Keratinocyte (primary cell): ENCODE measurements at regions not wholly inside any gene's neighbourhood (a gene's known extent, or its start where the extent isn't known, plus 50 kb on each side); places are given as distances from the start of the nearest gene placed in this dataset.

ENCODE experiments used
- DNase-seq: peaks from one replicate; pipeline ENCODE4 v3.0.0-alpha.2; 2011; ENCODE audit warnings: low read depth, missing footprints, low spot score
- FAIRE-seq: peaks from 2 replicates; lab custom pipeline; 2011; peaks lifted over from hg19 to GRCh38; lab: Jason Lieb, UNC
- H2AFZ ChIP-seq: 2 replicates; pipeline ENCODE4 v1.6.0; 2012; ENCODE audit warnings: low read length, control low read depth, inconsistent platforms; ENCODE audit not compliant: control insufficient read depth
- H3K27ac ChIP-seq: 2 replicates; pipeline ENCODE4 v1.5.1; 2011; ENCODE audit warnings: low read length; ENCODE audit not compliant: control insufficient read depth, insufficient read depth
- H3K27me3 ChIP-seq: 3 replicates; pipeline ENCODE4 v1.6.0; 2011; ENCODE audit warnings: low read length; ENCODE audit not compliant: control insufficient read depth, insufficient read depth; ENCODE audit errors: extremely low read depth
- H3K36me3 ChIP-seq, 2 experiments: 2 replicates in 1 of 2; 3 replicates in 1 of 2; pipeline ENCODE4 v1.5.1; 2011; ENCODE audit warnings: low read length in 2 of 2, mild to moderate bottlenecking in 1 of 2; ENCODE audit not compliant: control insufficient read depth in 2 of 2, insufficient read depth in 2 of 2; ENCODE audit errors: extremely low read depth in 1 of 2
- H3K4me1 ChIP-seq: 3 replicates; pipeline ENCODE4 v1.5.1; 2011; ENCODE audit warnings: low read length; ENCODE audit not compliant: control insufficient read depth, insufficient read depth; ENCODE audit errors: extremely low read depth
- H3K4me2 ChIP-seq: 3 replicates; pipeline ENCODE4 v1.6.0; 2011; ENCODE audit warnings: low read depth, low read length; ENCODE audit not compliant: control insufficient read depth, insufficient read depth; ENCODE audit errors: extremely low read depth
- H3K4me3 ChIP-seq, 3 experiments: fragments of 200-600 bp in 1 of 3; sonication (generic) in 1 of 3; 2 replicates in 2 of 3; 3 replicates in 1 of 3; pipeline ENCODE4 v1.5.1; 2011 to 2016; ENCODE audit warnings: low read length in 3 of 3, mild to moderate bottlenecking in 3 of 3, control low read depth in 2 of 3, inconsistent platforms in 1 of 3, low read depth in 1 of 3, mixed read lengths in 1 of 3, mixed run types in 1 of 3, moderate library complexity in 1 of 3; ENCODE audit not compliant: control insufficient read depth in 2 of 3, insufficient read depth in 2 of 3; ENCODE audit errors: extremely low read depth in 1 of 3
- H3K79me2 ChIP-seq: 2 replicates; pipeline ENCODE4 v1.6.0; 2012; ENCODE audit warnings: low read length; ENCODE audit not compliant: control insufficient read depth, insufficient read depth
- H3K9ac ChIP-seq: 3 replicates; pipeline ENCODE4 v1.6.0; 2011; ENCODE audit warnings: low read length; ENCODE audit not compliant: control insufficient read depth, insufficient read depth; ENCODE audit errors: extremely low read depth
- H3K9me1 ChIP-seq: 3 replicates; pipeline ENCODE4 v1.6.0; 2011; ENCODE audit warnings: low read length; ENCODE audit not compliant: control insufficient read depth, insufficient read depth; ENCODE audit errors: extremely low read depth
- H3K9me3 ChIP-seq: 2 replicates; pipeline ENCODE4 v1.5.1; 2012; ENCODE audit warnings: low read depth, low read length; ENCODE audit not compliant: control insufficient read depth
- H4K20me1 ChIP-seq: 3 replicates; pipeline ENCODE4 v1.6.0; 2011; ENCODE audit warnings: low read length; ENCODE audit not compliant: control insufficient read depth, insufficient read depth; ENCODE audit errors: extremely low read depth
- EZH2 ChIP-seq: IDR thresholded peaks from one replicate; pipeline ENCODE4 v1.6.1; 2012; ENCODE audit warnings: inconsistent platforms, mild to moderate bottlenecking, low read length, moderate library complexity
- dilution Hi-C: fragments of 300-500 bp; cut with MboI; formaldehyde crosslinking; loops from one replicate; pipeline ENCODE4 v1.7.0; 2020; ENCODE audit warnings: low sequenced_read_pairs; ENCODE audit not compliant: extremely low pct_ligation_motif_present
- TF ChIP-seq, protein P1 (sequence below), 3 experiments: IDR thresholded peaks in 1 of 3; conservative IDR thresholded peaks in 1 of 3; optimal IDR thresholded peaks in 1 of 3; 2 replicates in 2 of 3; 3 replicates in 1 of 3; pipeline versions ENCODE3 to v1.5.1; 2011; ENCODE audit warnings: low read length in 3 of 3, mild to moderate bottlenecking in 3 of 3, moderate library complexity in 2 of 3, control low read depth in 1 of 3, inconsistent platforms in 1 of 3; ENCODE audit not compliant: insufficient read depth in 2 of 3; ENCODE audit errors: extremely low read depth in 1 of 3

DNA sequence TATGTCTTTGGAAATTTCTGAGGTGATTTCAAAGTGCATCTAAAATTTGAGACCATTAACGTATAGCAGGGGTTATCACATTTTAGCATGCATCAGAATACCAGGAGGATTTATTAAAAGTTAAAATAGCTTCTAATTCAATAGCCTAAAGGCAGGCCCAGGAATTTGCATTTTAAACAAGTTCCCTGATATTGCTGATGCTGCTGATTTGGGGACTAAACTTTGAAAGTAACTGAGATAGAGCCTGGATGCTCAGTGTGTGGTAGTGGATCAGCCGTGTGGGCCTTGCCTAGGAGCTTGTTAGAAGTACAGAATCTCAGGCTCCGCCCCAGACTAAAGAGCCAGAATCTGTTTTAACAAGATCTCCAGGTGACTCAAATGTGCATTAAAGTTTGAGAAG lies 375.0 kb upstream of the FBXO33 start:
- H3K4me1 ChIP-seq, result no peaks in the 10 kb centered on the region
- DNase-seq (no peak), FAIRE-seq (no peak)
- no peaks in the 10 kb centered on the region for H3K9me3 ChIP-seq
- no peaks in the 10 kb centered on the region for H3K27me3 ChIP-seq
- TF ChIP-seq EZH2, result no peak
- TF ChIP-seq, protein P1, sequence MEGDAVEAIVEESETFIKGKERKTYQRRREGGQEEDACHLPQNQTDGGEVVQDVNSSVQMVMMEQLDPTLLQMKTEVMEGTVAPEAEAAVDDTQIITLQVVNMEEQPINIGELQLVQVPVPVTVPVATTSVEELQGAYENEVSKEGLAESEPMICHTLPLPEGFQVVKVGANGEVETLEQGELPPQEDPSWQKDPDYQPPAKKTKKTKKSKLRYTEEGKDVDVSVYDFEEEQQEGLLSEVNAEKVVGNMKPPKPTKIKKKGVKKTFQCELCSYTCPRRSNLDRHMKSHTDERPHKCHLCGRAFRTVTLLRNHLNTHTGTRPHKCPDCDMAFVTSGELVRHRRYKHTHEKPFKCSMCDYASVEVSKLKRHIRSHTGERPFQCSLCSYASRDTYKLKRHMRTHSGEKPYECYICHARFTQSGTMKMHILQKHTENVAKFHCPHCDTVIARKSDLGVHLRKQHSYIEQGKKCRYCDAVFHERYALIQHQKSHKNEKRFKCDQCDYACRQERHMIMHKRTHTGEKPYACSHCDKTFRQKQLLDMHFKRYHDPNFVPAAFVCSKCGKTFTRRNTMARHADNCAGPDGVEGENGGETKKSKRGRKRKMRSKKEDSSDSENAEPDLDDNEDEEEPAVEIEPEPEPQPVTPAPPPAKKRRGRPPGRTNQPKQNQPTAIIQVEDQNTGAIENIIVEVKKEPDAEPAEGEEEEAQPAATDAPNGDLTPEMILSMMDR (optimal IDR thresholded peaks at IDR 0.05 in 1 of 3, IDR thresholded peaks at IDR 0.05 in 1 of 3, conservative IDR thresholded peaks at IDR 0.05 in 1 of 3; ENCODE audit: extremely low read depth in 1 of 3, insufficient read depth in 2 of 3, low read length in 3 of 3), result no peak
- no peaks in the 10 kb centered on the region for H4K20me1 ChIP-seq
- H3K27ac ChIP-seq, result no peak overlapping the region
- H3K4me2 ChIP-seq, result no peak overlapping the region
- no peak overlapping the region for H2AFZ ChIP-seq
- H3K79me2 ChIP-seq, result no peaks in the 10 kb centered on the region
- no peaks in the 10 kb centered on the region for H3K9me1 ChIP-seq
- H3K9ac ChIP-seq, result no peak overlapping the region
- no peaks in the 10 kb centered on the region for H3K36me3 ChIP-seq
- dilution Hi-C loops, result no loop called here
- H3K4me3 ChIP-seq, result no peak overlapping the region

DNA sequence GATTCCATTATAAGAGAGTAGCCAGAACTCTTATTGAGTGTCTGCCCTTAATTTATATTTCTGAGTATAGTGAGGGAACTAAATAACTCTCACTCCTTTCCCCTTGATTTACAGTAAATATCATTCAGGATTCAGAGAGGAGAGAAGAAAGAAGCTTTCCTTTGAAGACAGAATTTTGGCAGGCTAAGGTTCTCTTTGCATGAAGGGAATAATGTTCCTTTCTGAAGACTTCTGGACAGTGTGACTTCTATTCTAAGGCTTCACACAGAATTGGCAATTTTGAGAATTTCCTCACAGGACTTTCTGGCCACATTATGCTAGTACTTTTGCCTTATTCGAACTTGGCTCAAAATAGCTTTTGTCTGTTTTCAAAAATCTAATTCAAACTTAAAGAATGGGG lies 352.2 kb upstream of the FBXO33 start:
- no peak overlapping the region for H2AFZ ChIP-seq
- FAIRE-seq (no peak), DNase-seq (no peak)
- no peak overlapping the region for H3K4me2 ChIP-seq
- H4K20me1 ChIP-seq, result no peaks in the 10 kb centered on the region
- dilution Hi-C loops, result no loop called here
- H3K27ac ChIP-seq, result no peak overlapping the region
- H3K79me2 ChIP-seq, result no peaks in the 10 kb centered on the region
- no peaks in the 10 kb centered on the region for H3K27me3 ChIP-seq
- no peaks in the 10 kb centered on the region for H3K36me3 ChIP-seq
- H3K4me3 ChIP-seq, result no peak overlapping the region
- no peaks in the 10 kb centered on the region for H3K9me1 ChIP-seq
- no peaks in the 10 kb centered on the region for H3K4me1 ChIP-seq
- peaks cover 2% of the 10 kb centered on the region for H3K9me3 ChIP-seq
- H3K9ac ChIP-seq, result no peak overlapping the region
- TF ChIP-seq EZH2, result no peak
- TF ChIP-seq, protein P1 (optimal IDR thresholded peaks at IDR 0.05 in 1 of 3, IDR thresholded peaks at IDR 0.05 in 1 of 3, conservative IDR thresholded peaks at IDR 0.05 in 1 of 3; ENCODE audit: extremely low read depth in 1 of 3, insufficient read depth in 2 of 3, low read length in 3 of 3), result no peak
